HepG2 (cell line): ENCODE measurements at regions not wholly inside any gene's neighbourhood (a gene's known extent, or its start where the extent isn't known, plus 50 kb on each side); places are given as distances from the start of the nearest gene placed in this dataset.

Experiments used
- ATAC-seq: fragments of 200-7000 bp; cut with Tn5 transposase; 3 replicates; pipeline ENCODE4 v1.9.1; 2020; ENCODE audit warnings: mild to moderate bottlenecking, moderate library complexity
- BruUV-seq: library from RNA; stranded (reverse); fragments of 400-500 nt; replicated peaks from 2 replicates; lab custom pipeline; 2021; lab: Mats Ljungman, UMichigan
- CTCF ChIA-PET: fragments of 300-600 bp; formaldehyde crosslinking; extraction: SDS; loops from one replicate; lab custom pipeline; 2021; ENCODE audit warnings: low total read pairs, inconsistent platforms, low intra/inter-chr PET ratio; lab: Yijun Ruan, JAX
- POLR2A ChIA-PET: fragments of 350-600 bp; sonication (Branson Sonifier 250); formaldehyde crosslinking; loops from one replicate; lab custom pipeline; 2020; ENCODE audit warnings: antibody characterized with exemption, inconsistent platforms; lab: Yijun Ruan, JAX
- DNase-seq: peaks from one replicate; pipeline ENCODE4 v3.0.0-alpha.2; 2015; ENCODE audit warnings: low spot score
- FAIRE-seq: peaks from 3 replicates; lab custom pipeline; 2011; peaks lifted over from hg19 to GRCh38; lab: Jason Lieb, UNC
- H2AFZ ChIP-seq: one replicate; pipeline ENCODE4 v1.6.1; 2011; ENCODE audit warnings: low read length, inconsistent platforms
- H3K27ac ChIP-seq: fragments of 300-600 bp; 3 replicates; pipeline ENCODE4 v1.8.0; 2011; ENCODE audit warnings: mixed run types, mild to moderate bottlenecking, mixed read lengths, low read length, inconsistent platforms; ENCODE audit not compliant: insufficient read depth; ENCODE audit errors: extremely low read length
- H3K27me3 ChIP-seq, 2 experiments: fragments of 200-600 bp in 1 of 2; 2 replicates in 1 of 2; 3 replicates in 1 of 2; pipeline versions ENCODE4 v1.6.0 to v1.8.0; 2011; ENCODE audit warnings: low read length in 2 of 2, mild to moderate bottlenecking in 2 of 2, moderate library complexity in 2 of 2, inconsistent platforms in 1 of 2; ENCODE audit not compliant: insufficient read depth in 2 of 2, control insufficient read depth in 1 of 2
- H3K36me3 ChIP-seq, 2 experiments: fragments of 200-600 bp in 1 of 2; replicated peaks in 1 of 2; 2 replicates in 1 of 2; 3 replicates in 1 of 2; pipeline versions ENCODE4 v1.5.1 to v1.8.0; 2011; ENCODE audit warnings: low read length in 2 of 2, inconsistent platforms in 1 of 2; ENCODE audit not compliant: insufficient read depth in 2 of 2, control insufficient read depth in 1 of 2
- H3K4me1 ChIP-seq: 2 replicates; pipeline ENCODE4 v1.5.1; 2012; ENCODE audit warnings: low read length, inconsistent platforms; ENCODE audit not compliant: insufficient read depth
- H3K4me2 ChIP-seq: 2 replicates; pipeline ENCODE4 v1.6.0; 2011; ENCODE audit warnings: low read depth, low read length, inconsistent platforms
- H3K4me3 ChIP-seq, 3 experiments: fragments of 200-600 bp in 1 of 3; sonication (generic), shearing (Covaris generic) in 1 of 3; replicated peaks in 1 of 3; 2 replicates each; pipeline ENCODE4 v1.5.1; 2011 to 2016; ENCODE audit warnings: low read length in 3 of 3, inconsistent platforms in 2 of 3, low read depth in 2 of 3, mild to moderate bottlenecking in 2 of 3, control low read depth in 1 of 3, mixed read lengths in 1 of 3; ENCODE audit not compliant: insufficient read depth in 1 of 3
- H3K79me2 ChIP-seq: one replicate; pipeline ENCODE4 v1.6.1; 2011; ENCODE audit warnings: low read length, inconsistent platforms; ENCODE audit not compliant: insufficient read depth
- H3K9ac ChIP-seq: 2 replicates; pipeline ENCODE4 v1.6.0; 2011; ENCODE audit warnings: mild to moderate bottlenecking, low read depth, low read length, inconsistent platforms; ENCODE audit not compliant: insufficient read depth
- H3K9me3 ChIP-seq: 2 replicates; pipeline ENCODE4 v1.5.1; 2012; ENCODE audit warnings: mild to moderate bottlenecking, low read length
- H4K20me1 ChIP-seq: 2 replicates; pipeline ENCODE4 v1.6.0; 2011; ENCODE audit warnings: inconsistent platforms, mild to moderate bottlenecking, low read length, moderate library complexity; ENCODE audit not compliant: insufficient read depth
- RFXAP ChIP-seq: sonication (generic); formaldehyde crosslinking; IDR thresholded peaks from 2 replicates; pipeline ENCODE4 v1.4.0; 2020; ENCODE audit warnings: missing genetic modification reagents, borderline replicate concordance
- TARDBP ChIP-seq: sonication (generic); formaldehyde crosslinking; IDR thresholded peaks from 2 replicates; pipeline ENCODE4 v1.8.0; 2022; ENCODE audit warnings: mild to moderate bottlenecking, missing genetic modification reagents
- ZNF607 ChIP-seq: sonication (generic); formaldehyde crosslinking; IDR thresholded peaks from 2 replicates; pipeline ENCODE4 v1.5.1; 2020; ENCODE audit warnings: missing genetic modification reagents, mild to moderate bottlenecking, borderline replicate concordance
- WGBS: methylation state at CpG from one replicate; pipeline ENCODE4 v1.1.6; 2017; ENCODE audit warnings: low lambda C conversion rate; 5-methylcytosine and 5-hydroxymethylcytosine counted together
- in situ Hi-C: cut with HindIII; loops from 2 replicates; pipeline ENCODE4 v1.10.0; 2017; ENCODE audit warnings: low pct_unique_long_range_greater_than_20kb; ENCODE audit not compliant: extremely low pct_ligation_motif_present
- intact Hi-C: fragments of 100-400 bp; cut with micrococcal nuclease; formaldehyde crosslinking; loops from one replicate; pipeline ENCODE4 v1.10.0; 2022; ENCODE audit not compliant: unreplicated experiment
- TF ChIP-seq, protein P1 (sequence below): sonication (generic); formaldehyde crosslinking; IDR thresholded peaks from 2 replicates; pipeline ENCODE4 v1.8.0; 2022; ENCODE audit warnings: mild to moderate bottlenecking, missing genetic modification reagents, moderate library complexity
- TF ChIP-seq, protein P2 (sequence below): IDR thresholded peaks from 2 replicates; pipeline ENCODE4 v1.6.1; 2018; ENCODE audit warnings: missing genetic modification reagents, mild to moderate bottlenecking, missing compliant biosample characterization
- TF ChIP-seq, protein P3 (sequence below): sonication (generic); formaldehyde crosslinking; IDR thresholded peaks from 2 replicates; pipeline ENCODE4 v1.4.0; 2020; ENCODE audit warnings: missing genetic modification reagents
- TF ChIP-seq, protein P4 (sequence below): sonication (generic); formaldehyde crosslinking; IDR thresholded peaks from 2 replicates; pipeline ENCODE4 v1.4.0; 2020; ENCODE audit warnings: mild to moderate bottlenecking, low read depth, missing genetic modification reagents

DNA sequence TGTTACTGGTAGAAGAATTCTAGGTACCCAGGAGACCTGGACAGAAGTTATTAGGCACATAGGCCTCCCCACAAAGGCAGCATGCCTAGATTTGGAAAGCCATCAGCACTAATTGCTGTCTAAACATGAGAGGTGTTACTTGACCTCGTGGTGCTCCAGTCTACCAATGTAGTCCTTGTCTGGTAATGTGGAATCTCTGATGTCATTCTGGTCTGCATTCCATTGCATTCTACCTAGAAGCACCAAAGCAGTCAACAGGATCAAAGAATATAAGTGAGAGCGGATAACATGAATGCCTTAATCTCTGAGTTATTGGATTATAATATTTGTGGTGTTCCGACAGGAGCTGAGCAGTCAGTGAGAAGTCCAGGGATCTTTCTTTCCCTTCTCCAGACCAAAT is 175.2 kb downstream of the PSAT1 start:
- Histone ChIP-seq H3K4me1 (no peaks in the 10 kb centered on the region), H3K79me2 (no peaks in the 10 kb centered on the region), H3K36me3 (no peaks in the 10 kb centered on the region), H3K27ac (no peak overlapping the region), H3K9ac (no peak overlapping the region), H3K4me2 (no peak overlapping the region), H2AFZ (no peak overlapping the region), H3K27me3 (no peaks in the 10 kb centered on the region), H4K20me1 (no peaks in the 10 kb centered on the region), H3K4me3 (no peak overlapping the region), H3K9me3 (no peaks in the 10 kb centered on the region)
- TF ChIP-seq, protein P1, sequence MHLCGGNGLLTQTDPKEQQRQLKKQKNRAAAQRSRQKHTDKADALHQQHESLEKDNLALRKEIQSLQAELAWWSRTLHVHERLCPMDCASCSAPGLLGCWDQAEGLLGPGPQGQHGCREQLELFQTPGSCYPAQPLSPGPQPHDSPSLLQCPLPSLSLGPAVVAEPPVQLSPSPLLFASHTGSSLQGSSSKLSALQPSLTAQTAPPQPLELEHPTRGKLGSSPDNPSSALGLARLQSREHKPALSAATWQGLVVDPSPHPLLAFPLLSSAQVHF (CRISPR knock-in tag): no peak
- TF ChIP-seq, protein P2, sequence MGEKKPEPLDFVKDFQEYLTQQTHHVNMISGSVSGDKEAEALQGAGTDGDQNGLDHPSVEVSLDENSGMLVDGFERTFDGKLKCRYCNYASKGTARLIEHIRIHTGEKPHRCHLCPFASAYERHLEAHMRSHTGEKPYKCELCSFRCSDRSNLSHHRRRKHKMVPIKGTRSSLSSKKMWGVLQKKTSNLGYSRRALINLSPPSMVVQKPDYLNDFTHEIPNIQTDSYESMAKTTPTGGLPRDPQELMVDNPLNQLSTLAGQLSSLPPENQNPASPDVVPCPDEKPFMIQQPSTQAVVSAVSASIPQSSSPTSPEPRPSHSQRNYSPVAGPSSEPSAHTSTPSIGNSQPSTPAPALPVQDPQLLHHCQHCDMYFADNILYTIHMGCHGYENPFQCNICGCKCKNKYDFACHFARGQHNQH (CRISPR knock-in tag): no peak
- no peak for TF ChIP-seq ZNF607 (CRISPR knock-in tag)
- TF ChIP-seq, protein P3, sequence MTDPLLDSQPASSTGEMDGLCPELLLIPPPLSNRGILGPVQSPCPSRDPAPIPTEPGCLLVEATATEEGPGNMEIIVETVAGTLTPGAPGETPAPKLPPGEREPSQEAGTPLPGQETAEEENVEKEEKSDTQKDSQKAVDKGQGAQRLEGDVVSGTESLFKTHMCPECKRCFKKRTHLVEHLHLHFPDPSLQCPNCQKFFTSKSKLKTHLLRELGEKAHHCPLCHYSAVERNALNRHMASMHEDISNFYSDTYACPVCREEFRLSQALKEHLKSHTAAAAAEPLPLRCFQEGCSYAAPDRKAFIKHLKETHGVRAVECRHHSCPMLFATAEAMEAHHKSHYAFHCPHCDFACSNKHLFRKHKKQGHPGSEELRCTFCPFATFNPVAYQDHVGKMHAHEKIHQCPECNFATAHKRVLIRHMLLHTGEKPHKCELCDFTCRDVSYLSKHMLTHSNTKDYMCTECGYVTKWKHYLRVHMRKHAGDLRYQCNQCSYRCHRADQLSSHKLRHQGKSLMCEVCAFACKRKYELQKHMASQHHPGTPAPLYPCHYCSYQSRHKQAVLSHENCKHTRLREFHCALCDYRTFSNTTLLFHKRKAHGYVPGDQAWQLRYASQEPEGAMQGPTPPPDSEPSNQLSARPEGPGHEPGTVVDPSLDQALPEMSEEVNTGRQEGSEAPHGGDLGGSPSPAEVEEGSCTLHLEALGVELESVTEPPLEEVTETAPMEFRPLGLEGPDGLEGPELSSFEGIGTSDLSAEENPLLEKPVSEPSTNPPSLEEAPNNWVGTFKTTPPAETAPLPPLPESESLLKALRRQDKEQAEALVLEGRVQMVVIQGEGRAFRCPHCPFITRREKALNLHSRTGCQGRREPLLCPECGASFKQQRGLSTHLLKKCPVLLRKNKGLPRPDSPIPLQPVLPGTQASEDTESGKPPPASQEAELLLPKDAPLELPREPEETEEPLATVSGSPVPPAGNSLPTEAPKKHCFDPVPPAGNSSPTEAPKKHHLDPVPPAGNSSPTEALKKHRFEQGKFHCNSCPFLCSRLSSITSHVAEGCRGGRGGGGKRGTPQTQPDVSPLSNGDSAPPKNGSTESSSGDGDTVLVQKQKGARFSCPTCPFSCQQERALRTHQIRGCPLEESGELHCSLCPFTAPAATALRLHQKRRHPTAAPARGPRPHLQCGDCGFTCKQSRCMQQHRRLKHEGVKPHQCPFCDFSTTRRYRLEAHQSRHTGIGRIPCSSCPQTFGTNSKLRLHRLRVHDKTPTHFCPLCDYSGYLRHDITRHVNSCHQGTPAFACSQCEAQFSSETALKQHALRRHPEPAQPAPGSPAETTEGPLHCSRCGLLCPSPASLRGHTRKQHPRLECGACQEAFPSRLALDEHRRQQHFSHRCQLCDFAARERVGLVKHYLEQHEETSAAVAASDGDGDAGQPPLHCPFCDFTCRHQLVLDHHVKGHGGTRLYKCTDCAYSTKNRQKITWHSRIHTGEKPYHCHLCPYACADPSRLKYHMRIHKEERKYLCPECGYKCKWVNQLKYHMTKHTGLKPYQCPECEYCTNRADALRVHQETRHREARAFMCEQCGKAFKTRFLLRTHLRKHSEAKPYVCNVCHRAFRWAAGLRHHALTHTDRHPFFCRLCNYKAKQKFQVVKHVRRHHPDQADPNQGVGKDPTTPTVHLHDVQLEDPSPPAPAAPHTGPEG (CRISPR knock-in tag): no peak
- TF ChIP-seq RFXAP (CRISPR knock-in tag): no peak
- TF ChIP-seq, protein P4, sequence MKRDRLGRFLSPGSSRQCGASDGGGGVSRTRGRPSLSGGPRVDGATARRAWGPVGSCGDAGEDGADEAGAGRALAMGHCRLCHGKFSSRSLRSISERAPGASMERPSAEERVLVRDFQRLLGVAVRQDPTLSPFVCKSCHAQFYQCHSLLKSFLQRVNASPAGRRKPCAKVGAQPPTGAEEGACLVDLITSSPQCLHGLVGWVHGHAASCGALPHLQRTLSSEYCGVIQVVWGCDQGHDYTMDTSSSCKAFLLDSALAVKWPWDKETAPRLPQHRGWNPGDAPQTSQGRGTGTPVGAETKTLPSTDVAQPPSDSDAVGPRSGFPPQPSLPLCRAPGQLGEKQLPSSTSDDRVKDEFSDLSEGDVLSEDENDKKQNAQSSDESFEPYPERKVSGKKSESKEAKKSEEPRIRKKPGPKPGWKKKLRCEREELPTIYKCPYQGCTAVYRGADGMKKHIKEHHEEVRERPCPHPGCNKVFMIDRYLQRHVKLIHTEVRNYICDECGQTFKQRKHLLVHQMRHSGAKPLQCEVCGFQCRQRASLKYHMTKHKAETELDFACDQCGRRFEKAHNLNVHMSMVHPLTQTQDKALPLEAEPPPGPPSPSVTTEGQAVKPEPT: no peak
- no peak for TF ChIP-seq TARDBP (CRISPR knock-in tag)
- CTCF ChIA-PET: no interaction called here
- FAIRE-seq: no peak
- 61% methylated on average over 3 of the region's 3 CpGs for WGBS
- in situ Hi-C loops (no loop called here), intact Hi-C loops (no loop called here)
- no TSS peak for BruUV-seq
- POLR2A ChIA-PET: no interaction called here
- ATAC-seq: no peak
- DNase-seq: no peak
